Progenitor cell of endocrine pancreas (in vitro differentiated cells): ENCODE measurements at regions not wholly inside any gene's neighbourhood (a gene's known extent, or its start where the extent isn't known, plus 50 kb on each side); places are given as distances from the start of the nearest gene placed in this dataset.

Experiments
- DNase-seq: peaks from one replicate; pipeline ENCODE4 v3.0.0; 2021; ENCODE audit warnings: low spot score; ENCODE audit not compliant: unreplicated experiment
- H3K27ac Mint-ChIP-seq: 2 replicates; pipeline ENCODE4 v1.8.0; 2021; ENCODE audit warnings: mild to moderate bottlenecking, moderate library complexity, mixed read lengths
- H3K27me3 Mint-ChIP-seq: 2 replicates; pipeline ENCODE4 v1.8.0; 2021; ENCODE audit warnings: mixed read lengths
- H3K36me3 Mint-ChIP-seq: 2 replicates; pipeline ENCODE4 v1.8.0; 2022; ENCODE audit warnings: mixed read lengths; ENCODE audit not compliant: insufficient read depth
- H3K4me1 Mint-ChIP-seq: 2 replicates; pipeline ENCODE4 v1.8.0; 2021; ENCODE audit warnings: low read depth, mixed read lengths
- H3K4me3 Mint-ChIP-seq: 2 replicates; pipeline ENCODE4 v1.8.0; 2021; ENCODE audit warnings: low read depth, mild to moderate bottlenecking, moderate library complexity, mixed read lengths
- H3K9me3 Mint-ChIP-seq: 2 replicates; pipeline ENCODE4 v1.8.0; 2021; ENCODE audit warnings: low read depth, mixed read lengths
- CTCF ChIP-seq: fragments of 200-600 bp; sonication (generic); IDR thresholded peaks from one replicate; pipeline ENCODE4 v1.5.0; 2021; ENCODE audit warnings: antibody characterized with exemption, mild to moderate bottlenecking; ENCODE audit not compliant: unreplicated experiment

DNA sequence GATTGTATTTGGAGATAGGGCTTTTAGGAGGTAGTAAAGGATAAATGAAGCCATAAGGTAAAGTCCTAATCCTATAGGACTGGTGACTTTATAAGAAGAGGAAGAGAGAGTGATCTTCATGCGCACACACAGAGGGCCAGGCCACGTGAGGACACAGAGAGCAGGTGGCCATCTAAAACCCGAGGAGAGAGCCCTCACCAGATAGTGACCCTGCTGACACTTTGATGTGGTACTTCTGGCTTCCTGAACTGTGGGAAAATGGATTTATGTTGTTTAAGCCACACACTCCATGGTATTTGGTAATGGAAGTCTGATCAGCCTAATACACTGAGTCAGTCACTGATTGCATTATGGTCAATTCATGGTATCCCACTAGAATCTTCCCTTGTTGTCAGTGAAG, 164.9 kb upstream of the TAPT1 start:
- Mint-ChIP-seq H3K27ac (no peak overlapping the region), H3K9me3 (no peaks in the 10 kb centered on the region), H3K4me3 (no peak overlapping the region), H3K36me3 (no peaks in the 10 kb centered on the region), H3K4me1 (peaks cover 1% of the 10 kb centered on the region), H3K27me3 (peaks cover 3% of the 10 kb centered on the region)
- no peak for TF ChIP-seq CTCF
- no peak for DNase-seq

GRCh38 chr4:16387448-16387847, 161.2 kb upstream of the TAPT1 start:
- Mint-ChIP-seq H3K36me3 (no peaks in the 10 kb centered on the region), H3K9me3 (no peaks in the 10 kb centered on the region), H3K27me3 (peaks cover 3% of the 10 kb centered on the region), H3K4me3 (no peak overlapping the region), H3K4me1 (peaks cover 1% of the 10 kb centered on the region), H3K27ac (no peak overlapping the region)
- DNase-seq, result no peak
- no peak for TF ChIP-seq CTCF

GRCh38 chr4:16386711-16387320, 160.5 kb upstream of the TAPT1 start:
- peaks cover 3% of the 10 kb centered on the region for H3K27me3 Mint-ChIP-seq
- H3K36me3 Mint-ChIP-seq, result no peaks in the 10 kb centered on the region
- H3K4me1 Mint-ChIP-seq, result peaks cover 1% of the 10 kb centered on the region
- no peaks in the 10 kb centered on the region for H3K9me3 Mint-ChIP-seq
- no peak for TF ChIP-seq CTCF
- no peak overlapping the region for H3K27ac Mint-ChIP-seq
- no peak for DNase-seq
- no peak overlapping the region for H3K4me3 Mint-ChIP-seq

DNA sequence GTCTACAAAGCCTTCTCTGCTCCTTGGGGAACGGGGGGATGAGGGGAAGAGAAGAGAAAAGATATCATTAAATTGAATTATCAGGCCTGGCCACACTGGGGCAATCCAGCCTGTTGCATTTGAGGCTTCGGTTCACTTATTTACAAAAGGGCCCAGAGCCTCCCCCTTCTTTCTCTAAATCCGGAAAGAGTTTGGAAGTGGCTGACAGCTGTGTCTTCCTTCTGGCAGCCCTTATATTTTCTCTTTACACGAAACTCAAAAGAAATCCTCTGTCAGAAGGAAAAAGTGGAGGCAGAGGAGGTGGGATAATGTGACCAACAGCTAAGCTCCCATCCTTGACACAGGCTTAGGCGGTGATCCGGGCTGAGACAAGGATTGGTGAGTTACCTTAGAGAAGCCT, 158.3 kb upstream of the TAPT1 start:
- Mint-ChIP-seq H3K27me3 (peaks cover 3% of the 10 kb centered on the region), H3K27ac (no peak overlapping the region)
- DNase-seq, result no peak

DNA sequence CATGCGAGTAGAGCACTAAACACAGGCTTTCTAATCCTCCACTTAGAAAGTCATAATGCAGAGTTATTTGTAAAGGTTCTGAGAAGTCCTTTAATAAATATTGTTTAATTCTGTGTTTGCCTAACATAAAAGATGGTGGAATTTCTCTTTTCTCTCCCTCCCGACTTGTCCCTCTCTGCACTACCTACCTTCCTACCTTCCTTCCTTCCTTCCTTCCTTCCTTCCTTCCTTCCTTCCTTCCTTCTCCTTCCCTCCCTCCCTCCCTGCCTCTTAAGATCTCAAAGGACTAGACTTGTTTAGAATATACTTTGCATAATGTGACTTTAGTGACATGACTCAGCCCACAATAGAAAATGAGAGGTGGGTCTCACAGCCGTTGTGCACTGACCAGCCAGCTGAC, 156.3 kb upstream of the TAPT1 start:
- TF ChIP-seq CTCF, result no peak
- Mint-ChIP-seq H3K9me3 (no peaks in the 10 kb centered on the region), H3K4me1 (peaks cover 1% of the 10 kb centered on the region), H3K4me3 (no peak overlapping the region), H3K27me3 (no peaks in the 10 kb centered on the region), H3K27ac (no peak overlapping the region), H3K36me3 (no peaks in the 10 kb centered on the region)
- DNase-seq, result no peak

More for the DNA sequence above, 158.3 kb upstream of the TAPT1 start:
- TF ChIP-seq CTCF, result no peak
- H3K4me1 Mint-ChIP-seq, result peaks cover 1% of the 10 kb centered on the region
- H3K4me3 Mint-ChIP-seq, result no peak overlapping the region
- no peaks in the 10 kb centered on the region for H3K36me3 Mint-ChIP-seq
- no peaks in the 10 kb centered on the region for H3K9me3 Mint-ChIP-seq
